Suprapubic skin (tissue), 4 donors: ENCODE measurements at regions not wholly inside any gene's neighbourhood (a gene's known extent, or its start where the extent isn't known, plus 50 kb on each side); places are given as distances from the start of the nearest gene placed in this dataset.

Experiments
- CTCF ChIP-seq, 2 donors: fragments of 200-600 bp in 1 of 2; fragments of 450-650 bp in 1 of 2; sonication (generic) in 1 of 2; IDR thresholded peaks; one replicate each; pipeline ENCODE4 v1.5.1; 2016 to 2019; ENCODE audit warnings: antibody characterized with exemption in 2 of 2, mild to moderate bottlenecking in 1 of 2, moderate library complexity in 1 of 2
- POLR2A ChIP-seq, 2 donors: fragments of 450-650 bp; IDR thresholded peaks; one replicate each; pipeline ENCODE4 v1.6.1; 2017; ENCODE audit warnings: antibody characterized with exemption in 2 of 2, mild to moderate bottlenecking in 2 of 2, moderate library complexity in 2 of 2
- POLR2AphosphoS5 ChIP-seq, 3 donors: sonication (generic); formaldehyde crosslinking; IDR thresholded peaks; one replicate each; pipeline ENCODE4 v1.6.1; 2017; ENCODE audit warnings: antibody characterized with exemption in 3 of 3

DNA sequence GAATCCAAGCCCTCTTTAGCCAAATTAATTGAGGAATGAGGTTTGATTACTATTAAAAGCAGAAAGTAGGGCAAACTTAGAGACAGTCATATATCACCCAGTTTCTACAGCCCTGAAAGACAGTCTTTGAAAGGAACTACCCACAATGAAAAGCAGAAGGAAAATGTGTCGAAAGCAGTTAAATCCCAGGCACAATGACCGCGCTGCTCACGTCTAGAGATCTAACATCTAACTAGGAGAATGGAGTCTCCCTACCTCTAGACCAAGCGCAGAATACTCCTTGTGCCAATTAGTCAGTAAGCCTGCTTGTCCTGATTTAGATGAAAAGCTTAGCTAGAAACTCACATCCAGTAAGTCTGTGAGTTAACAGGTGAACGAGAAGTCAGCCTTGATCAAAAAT lies 350.0 kb downstream of the FGFR2 start:
- no peak for TF ChIP-seq POLR2A (IDR thresholded peaks at IDR 0.05)
- no peak for TF ChIP-seq CTCF (IDR thresholded peaks at IDR 0.05)
- TF ChIP-seq POLR2AphosphoS5 (IDR thresholded peaks at IDR 0.05) = no peak
